ENCODE measurements at regions not wholly inside any gene's neighbourhood (a gene's known extent, or its start where the extent isn't known, plus 50 kb on each side); places are given as distances from the start of the nearest gene placed in this dataset.
A peak's percentile ranks its signal among the peaks of the same experiment; 100 is the strongest.
"Not testable (repeated sequence)": the region's sequence is repeated elsewhere in the genome, so short reads cannot be mapped to it uniquely, and the experiment has no call there.

GRCh38 chr2:87574193-87575119 lies 173.4 kb upstream of the PLGLB2 start:
- DNase-seq (ENCODE audit: low read depth): not testable (repeated sequence)

DNA sequence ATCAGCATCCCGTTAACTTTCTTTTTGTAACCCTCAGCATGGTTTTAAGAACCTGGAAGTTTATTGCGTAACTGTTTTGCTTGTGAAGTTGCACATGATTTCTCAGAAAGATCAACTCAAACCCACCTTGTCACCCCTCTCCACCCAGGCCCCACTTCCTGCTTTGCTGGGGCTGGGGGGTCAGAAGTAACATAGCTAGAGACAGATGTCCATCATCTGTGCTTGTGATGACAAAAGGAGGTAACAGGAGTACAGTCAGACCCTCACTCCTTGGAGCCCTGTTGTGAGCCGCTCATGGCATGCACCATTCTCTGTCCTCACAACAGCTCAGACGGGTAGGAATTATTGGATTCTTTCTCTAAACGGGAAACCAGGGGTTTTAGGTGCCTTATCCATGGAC lies 172.7 kb upstream of the PLGLB2 start:
- DNase-seq (ENCODE audit: low read depth): not testable (repeated sequence)

DNA sequence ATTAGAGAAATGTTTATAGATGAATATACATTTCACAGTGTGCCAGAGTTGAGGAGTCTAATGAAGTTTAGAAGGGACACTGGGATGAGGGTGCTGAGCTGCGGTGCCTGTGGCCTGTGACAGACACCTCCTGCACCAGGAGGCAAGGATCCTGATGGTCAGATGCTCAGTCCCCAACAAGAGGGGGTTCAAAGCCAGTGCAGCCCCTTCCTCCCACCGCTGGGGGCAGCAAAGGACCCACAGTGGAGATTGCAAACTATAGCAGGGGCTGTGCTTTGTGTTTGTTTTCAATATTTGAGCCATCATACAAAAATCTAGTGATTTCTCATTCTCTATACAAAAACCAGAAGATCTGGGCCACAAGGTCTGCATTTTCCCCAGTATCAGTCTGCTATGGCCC lies 170.5 kb upstream of the PLGLB2 start:
- not testable (repeated sequence) for DNase-seq (ENCODE audit: low read depth)

GRCh38 chr2:87582152-87582551 lies 165.7 kb upstream of the PLGLB2 start:
- DNase-seq (ENCODE audit: low read depth): not testable (repeated sequence)

DNA sequence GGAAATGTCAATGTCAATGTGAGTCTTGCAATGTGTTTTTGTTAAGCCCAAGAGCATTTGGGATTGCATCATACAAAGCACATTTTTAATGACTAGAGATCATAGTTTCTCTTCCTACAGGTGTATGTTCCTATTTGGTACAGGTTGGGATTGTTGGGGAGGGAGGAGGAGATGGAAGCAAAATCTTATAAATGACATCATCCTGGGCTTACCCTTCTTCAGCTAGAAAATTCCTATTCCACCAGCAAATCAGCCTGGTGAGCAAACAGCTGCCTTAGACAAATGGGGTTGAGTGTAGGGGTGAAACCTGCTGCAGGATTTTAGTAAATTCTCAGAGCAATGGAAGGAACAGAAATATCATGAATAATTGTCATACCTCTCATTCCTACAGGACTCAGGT lies 165.3 kb upstream of the PLGLB2 start:
- not testable (repeated sequence) for DNase-seq (ENCODE audit: low read depth)

DNA sequence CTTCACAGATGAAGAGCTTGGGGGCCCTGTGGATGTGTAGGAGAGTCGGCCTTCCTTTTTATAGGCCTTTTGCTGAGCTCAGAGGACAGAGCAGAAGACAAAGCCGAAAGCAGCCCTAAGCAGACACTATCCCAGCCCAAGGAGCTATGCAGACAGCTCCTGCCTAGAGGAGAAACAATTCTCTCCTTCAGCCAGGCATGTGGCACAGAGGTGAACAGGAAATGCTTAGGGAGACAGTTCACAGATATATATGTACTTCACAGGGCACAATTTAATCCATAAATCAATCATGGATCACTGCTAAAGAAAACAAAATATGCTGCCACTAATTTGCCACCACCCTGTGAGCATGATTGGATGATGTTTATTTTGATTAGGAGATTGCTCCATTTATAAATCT lies 164.5 kb upstream of the PLGLB2 start:
- DNase-seq (ENCODE audit: low read depth): not testable (repeated sequence)

DNA sequence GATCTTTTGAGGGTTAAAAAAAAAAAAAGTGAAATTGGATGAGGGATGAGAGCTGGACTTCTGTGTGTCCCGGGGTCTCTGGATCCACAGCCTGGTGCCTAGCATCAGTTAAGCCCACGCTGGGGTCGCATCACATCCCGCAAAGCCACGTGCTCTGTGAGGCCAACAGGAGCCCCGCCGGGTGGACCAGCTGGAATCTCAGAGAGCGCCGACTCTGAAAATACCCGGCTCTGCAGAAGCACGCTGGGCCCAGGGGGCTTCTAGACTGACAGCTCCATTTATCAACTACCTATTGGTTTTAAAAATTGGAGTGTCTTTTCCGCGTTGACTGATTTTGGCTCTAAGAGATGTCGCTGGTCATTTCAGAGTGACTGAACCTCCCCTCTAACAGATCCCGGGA lies 164.1 kb upstream of the PLGLB2 start:
- not testable (repeated sequence) for DNase-seq (ENCODE audit: low read depth)

- DNase-seq (ENCODE audit: low read depth): peak; percentile 60
Observed at GRCh38 chr2:87584268-87584906, 163.5 kb upstream of the PLGLB2 start.

GRCh38 chr2:87587934-87588333 lies 160.0 kb upstream of the PLGLB2 start:
- not testable (repeated sequence) for DNase-seq (ENCODE audit: low read depth)

- not testable (repeated sequence) for DNase-seq (ENCODE audit: low read depth)
Observed at GRCh38 chr2:87592974-87593373, 154.9 kb upstream of the PLGLB2 start.

DNA sequence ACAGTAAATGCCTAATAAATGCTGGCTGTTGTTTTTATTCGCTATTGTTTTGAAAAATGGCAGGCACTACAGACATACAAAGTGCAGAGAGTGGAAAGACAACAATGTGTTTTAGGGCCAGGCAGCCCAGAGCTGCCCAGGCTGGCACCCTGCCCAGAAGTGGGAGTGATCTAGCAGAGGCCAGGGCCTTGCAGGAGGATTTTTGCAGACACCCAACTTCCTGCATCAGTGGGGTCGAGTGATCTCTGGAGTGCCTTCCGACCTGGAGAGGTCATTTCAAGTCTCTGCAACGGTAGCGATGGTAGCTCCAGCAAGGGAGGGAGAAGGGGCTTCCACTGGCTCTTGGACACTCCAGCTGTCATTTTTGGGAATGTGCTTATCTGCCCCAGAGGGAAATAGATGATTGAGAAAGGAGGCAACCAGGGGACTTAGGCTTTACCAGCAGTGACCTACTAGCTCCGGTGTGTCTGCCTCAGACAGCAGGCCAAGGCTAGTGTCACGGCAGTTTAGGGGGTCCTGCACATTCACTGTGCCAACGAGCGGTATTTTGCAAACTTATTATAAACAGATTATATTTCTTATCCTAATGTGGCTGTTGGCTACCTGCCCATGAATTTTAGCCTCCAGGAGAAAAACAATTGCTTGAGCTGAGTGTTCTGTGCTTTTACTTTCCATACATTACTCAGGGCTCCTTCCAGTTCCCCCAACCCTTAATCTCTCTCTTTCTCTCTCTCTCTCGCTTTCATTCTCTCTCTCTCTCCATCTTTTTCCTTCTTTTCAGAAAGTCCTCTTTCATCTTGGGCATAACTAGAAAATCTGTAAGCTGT lies 153.9 kb upstream of the PLGLB2 start:
- peak; percentile 39 for DNase-seq (ENCODE audit: low read depth)

DNA sequence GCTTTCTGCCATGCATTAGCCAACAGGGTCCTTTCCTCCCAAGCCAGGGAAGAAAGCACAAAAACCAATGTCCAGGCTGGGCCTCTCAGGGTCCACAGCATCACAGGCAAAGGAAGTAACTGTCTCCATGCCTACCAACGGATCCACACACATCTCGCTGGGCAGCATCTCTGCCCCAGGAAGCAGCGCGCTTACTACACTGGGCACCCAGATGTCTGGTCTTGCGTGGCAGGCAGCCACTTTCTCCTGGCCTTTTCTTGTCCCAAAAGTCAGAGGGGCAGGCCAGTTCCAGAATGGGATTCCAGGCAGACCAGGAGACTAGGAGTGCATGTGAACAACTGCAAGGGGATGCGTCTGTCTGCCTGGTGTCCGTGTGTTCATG lies 153.3 kb upstream of the PLGLB2 start:
- not testable (repeated sequence) for DNase-seq (ENCODE audit: low read depth)

DNA sequence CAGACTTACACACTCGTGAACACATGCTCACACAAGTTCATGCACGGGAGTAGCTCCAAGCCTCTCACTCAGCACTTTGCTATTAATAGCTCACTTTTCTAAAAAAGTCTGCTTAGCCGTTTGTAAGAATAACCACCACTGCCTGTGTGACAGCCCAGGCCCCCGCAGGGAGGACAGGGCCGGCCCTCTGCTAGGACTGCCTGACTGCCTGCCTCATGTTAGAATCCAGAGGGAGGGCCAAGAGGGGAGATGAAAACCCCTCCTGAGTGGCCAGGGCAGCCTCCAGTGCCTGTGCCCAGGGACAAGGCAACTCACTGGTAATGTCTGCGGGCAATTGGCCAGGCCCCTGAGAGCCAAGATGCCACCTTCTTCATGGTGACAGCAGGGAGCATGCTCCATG lies 152.9 kb upstream of the PLGLB2 start:
- DNase-seq (ENCODE audit: low read depth): not testable (repeated sequence)

- DNase-seq (ENCODE audit: low read depth): not testable (repeated sequence)
Observed at GRCh38 chr2:87600961-87601360, 146.9 kb upstream of the PLGLB2 start.

DNA sequence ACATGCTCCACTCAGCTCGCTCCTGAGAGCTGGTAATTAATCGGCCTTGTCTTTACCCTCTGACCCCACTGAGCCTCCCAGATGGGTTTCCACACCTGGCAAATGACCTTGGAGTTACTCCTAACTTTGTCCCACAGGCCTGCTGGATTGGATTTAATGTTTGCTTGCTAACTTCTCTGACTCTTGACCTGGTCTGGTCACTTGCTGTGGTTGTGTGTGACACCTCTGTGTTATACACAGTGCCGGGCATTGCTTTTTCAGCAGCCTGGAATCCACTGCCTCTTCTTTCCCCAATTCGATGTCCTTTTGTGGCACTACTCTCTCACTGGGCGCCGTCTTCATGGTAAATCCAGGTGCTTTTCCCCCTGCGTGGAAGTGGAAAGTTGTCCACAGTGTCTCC lies 145.8 kb upstream of the PLGLB2 start:
- not testable (repeated sequence) for DNase-seq (ENCODE audit: low read depth)

- not testable (repeated sequence) for DNase-seq (ENCODE audit: low read depth)
Observed at GRCh38 chr2:87602728-87603127, 145.2 kb upstream of the PLGLB2 start.

- peak; percentile 20 for DNase-seq (ENCODE audit: low read depth)
Observed at GRCh38 chr2:87603418-87604278, 144.2 kb upstream of the PLGLB2 start.

GRCh38 chr2:87604279-87604818 lies 143.5 kb upstream of the PLGLB2 start:
- DNase-seq (ENCODE audit: low read depth): peak; percentile 4

GRCh38 chr2:87604980-87605379 lies 142.9 kb upstream of the PLGLB2 start:
- DNase-seq (ENCODE audit: low read depth): not testable (repeated sequence)

DNA sequence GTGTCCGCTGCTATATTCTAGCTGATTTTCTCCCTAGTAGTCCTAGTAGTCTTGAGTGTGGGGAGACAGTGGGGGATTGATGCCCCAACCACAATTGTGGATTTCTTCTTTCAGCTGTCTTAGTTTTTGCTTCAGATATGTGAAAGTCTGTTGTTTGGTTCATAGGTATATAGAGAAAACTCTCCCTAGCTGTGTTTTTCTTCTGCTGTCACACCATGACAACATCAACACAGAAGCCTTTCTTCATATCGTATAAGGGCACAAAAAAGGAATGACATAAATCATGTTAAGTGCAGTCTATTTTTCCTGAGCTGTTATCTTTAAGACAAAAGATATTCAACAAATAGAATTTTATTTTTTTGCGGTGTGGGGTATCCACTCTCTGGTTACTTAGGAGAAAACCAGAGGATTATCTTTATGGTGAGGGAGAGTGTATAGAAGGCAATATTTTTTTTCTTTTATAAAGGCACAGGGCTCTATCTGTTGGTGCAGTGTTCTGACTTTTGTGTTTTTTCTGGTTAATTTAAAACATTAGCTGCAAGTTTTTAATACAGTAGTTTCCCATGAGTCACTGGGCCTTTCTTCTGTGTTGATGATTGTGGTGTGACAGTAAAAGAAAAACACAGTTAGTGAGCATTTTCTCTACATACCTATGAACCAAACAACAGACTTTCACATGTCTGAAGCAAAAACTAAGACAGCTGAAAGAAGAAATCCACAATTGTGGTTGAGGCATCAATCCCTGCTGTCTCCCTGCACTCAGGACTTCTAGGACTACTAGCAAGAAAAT lies 139.3 kb upstream of the PLGLB2 start:
- DNase-seq (ENCODE audit: low read depth): not testable (repeated sequence)

All from iris pigment epithelial cell (primary cell).